A673 (cell line): ENCODE measurements at regions not wholly inside any gene's neighbourhood (a gene's known extent, or its start where the extent isn't known, plus 50 kb on each side); places are given as distances from the start of the nearest gene placed in this dataset.

Source experiments
- EZH2 ChIP-seq: fragments of 200-600 bp; sonication (generic); IDR thresholded peaks from 2 replicates; pipeline ENCODE4 v1.6.1; 2017; ENCODE audit warnings: borderline replicate concordance, low read depth, mild to moderate bottlenecking, mixed read lengths, antibody characterized with exemption, low read length; ENCODE audit not compliant: poor library complexity, severe bottlenecking
- TF ChIP-seq, protein P1 (sequence below): fragments of 300-800, 200-600 bp; sonication (generic); conservative IDR thresholded peaks from 2 replicates; pipeline ENCODE4 v1.5.1; 2017; ENCODE audit warnings: low read depth, mild to moderate bottlenecking, antibody characterized with exemption, low read length, moderate library complexity, mixed read lengths

DNA sequence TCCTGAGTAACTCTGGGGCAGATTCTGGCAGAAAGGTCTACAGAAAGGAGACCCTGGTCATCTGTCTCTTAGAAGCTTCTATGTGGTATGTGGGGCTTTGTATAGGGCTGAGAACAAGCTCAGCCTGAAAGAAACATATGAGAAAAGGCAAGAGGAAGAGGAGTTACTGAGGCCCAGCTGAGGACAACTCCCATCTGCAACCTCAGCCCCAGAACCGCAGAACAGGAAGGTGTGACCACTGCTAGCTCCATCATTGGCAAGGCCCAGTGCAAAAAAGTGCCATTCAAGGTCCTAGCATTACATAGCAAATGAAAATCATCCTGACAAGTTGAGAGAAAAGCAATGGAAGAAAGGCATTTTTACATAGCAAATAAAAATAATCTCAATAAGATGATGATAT lies 503.8 kb downstream of the NPHP4 start:
- no peak for TF ChIP-seq EZH2
- TF ChIP-seq, protein P1, sequence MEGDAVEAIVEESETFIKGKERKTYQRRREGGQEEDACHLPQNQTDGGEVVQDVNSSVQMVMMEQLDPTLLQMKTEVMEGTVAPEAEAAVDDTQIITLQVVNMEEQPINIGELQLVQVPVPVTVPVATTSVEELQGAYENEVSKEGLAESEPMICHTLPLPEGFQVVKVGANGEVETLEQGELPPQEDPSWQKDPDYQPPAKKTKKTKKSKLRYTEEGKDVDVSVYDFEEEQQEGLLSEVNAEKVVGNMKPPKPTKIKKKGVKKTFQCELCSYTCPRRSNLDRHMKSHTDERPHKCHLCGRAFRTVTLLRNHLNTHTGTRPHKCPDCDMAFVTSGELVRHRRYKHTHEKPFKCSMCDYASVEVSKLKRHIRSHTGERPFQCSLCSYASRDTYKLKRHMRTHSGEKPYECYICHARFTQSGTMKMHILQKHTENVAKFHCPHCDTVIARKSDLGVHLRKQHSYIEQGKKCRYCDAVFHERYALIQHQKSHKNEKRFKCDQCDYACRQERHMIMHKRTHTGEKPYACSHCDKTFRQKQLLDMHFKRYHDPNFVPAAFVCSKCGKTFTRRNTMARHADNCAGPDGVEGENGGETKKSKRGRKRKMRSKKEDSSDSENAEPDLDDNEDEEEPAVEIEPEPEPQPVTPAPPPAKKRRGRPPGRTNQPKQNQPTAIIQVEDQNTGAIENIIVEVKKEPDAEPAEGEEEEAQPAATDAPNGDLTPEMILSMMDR: no peak
